RWPE2 (cell line): ENCODE measurements at regions not wholly inside any gene's neighbourhood (a gene's known extent, or its start where the extent isn't known, plus 50 kb on each side); places are given as distances from the start of the nearest gene placed in this dataset.

Experiments used
- ATAC-seq: fragments of 200-7000 bp; cut with Tn5 transposase; 3 replicates; pipeline ENCODE4 v1.9.1; 2021; ENCODE audit warnings: low read depth
- DNase-seq: peaks from one replicate; pipeline ENCODE4 v3.0.0-alpha.2; 2020; ENCODE audit warnings: low spot score
- H3K27ac ChIP-seq: fragments of 450-650 bp; 2 replicates; pipeline ENCODE4 v1.5.1; 2017; ENCODE audit warnings: mild to moderate bottlenecking; ENCODE audit not compliant: poor library complexity, severe bottlenecking
- H3K27me3 ChIP-seq: fragments of 250-450 bp; sonication (Bioruptor Pico); 2 replicates; pipeline ENCODE4 v1.5.1; 2021; ENCODE audit warnings: mild to moderate bottlenecking, moderate library complexity; ENCODE audit not compliant: insufficient read depth, poor library complexity, severe bottlenecking
- H3K36me3 ChIP-seq: fragments of 250-450 bp; sonication (Bioruptor Pico); 2 replicates; pipeline ENCODE4 v1.5.1; 2020; ENCODE audit warnings: low read depth, mild to moderate bottlenecking, moderate library complexity
- H3K4me1 ChIP-seq: fragments of 250-450 bp; sonication (Bioruptor Pico); 2 replicates; pipeline ENCODE4 v1.5.1; 2021; ENCODE audit warnings: mild to moderate bottlenecking, moderate library complexity; ENCODE audit not compliant: insufficient read depth, poor library complexity, severe bottlenecking
- H3K4me3 ChIP-seq: fragments of 250-450 bp; sonication (Bioruptor Pico); 2 replicates; pipeline ENCODE4 v1.5.1; 2021; ENCODE audit warnings: mild to moderate bottlenecking, moderate library complexity; ENCODE audit not compliant: severe bottlenecking
- H3K9me3 ChIP-seq: fragments of 250-450 bp; sonication (Bioruptor Pico); 2 replicates; pipeline ENCODE4 v1.5.1; 2021; ENCODE audit warnings: mild to moderate bottlenecking, moderate library complexity; ENCODE audit not compliant: severe bottlenecking
- TF ChIP-seq, protein P1 (sequence below): fragments of 450-650 bp; IDR thresholded peaks from one replicate; pipeline ENCODE4 v1.5.1; 2017; ENCODE audit warnings: mild to moderate bottlenecking, moderate library complexity; ENCODE audit not compliant: poor library complexity, severe bottlenecking

DNA sequence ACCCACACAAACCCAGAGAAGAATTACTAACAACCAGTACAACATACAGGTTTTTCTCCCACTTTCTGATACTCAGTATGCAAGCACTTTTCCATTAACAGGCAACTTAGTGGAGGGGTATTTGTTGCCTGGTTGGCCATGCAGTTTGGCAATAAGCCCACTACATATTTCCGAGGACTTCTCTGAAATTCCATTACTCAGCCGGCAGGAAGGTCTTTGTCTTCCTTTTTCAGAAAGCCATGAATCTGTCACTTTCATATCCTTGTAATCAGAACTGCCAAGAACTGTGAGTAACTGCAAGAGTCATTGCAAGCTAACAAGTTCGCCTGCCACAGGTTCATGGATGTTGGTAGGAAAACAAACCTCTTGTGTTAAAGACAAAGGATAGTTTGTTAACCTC lies 422.3 kb upstream of the ROBO1 start:
- peak overlapping the region; percentile 68 for H3K27ac ChIP-seq
- ATAC-seq, result peak; percentile 90

DNA sequence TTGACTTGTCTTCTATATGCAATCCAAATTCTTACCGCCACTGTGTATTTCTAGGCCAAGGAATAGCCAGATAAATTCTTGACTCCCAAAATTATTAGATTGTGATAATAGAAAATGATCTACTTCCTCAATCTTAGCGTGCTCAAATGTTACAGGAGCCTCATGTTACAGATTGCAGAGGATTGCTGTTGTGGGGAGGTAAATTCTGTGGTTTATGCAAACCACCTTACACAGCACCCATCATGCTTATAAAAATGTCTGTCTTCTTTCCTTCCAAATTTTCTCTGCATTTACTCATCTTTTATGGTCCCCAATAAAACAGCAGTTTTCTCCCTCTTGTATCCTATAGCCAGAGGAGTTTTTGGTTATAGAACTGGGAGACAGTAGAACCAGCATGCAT lies 420.2 kb upstream of the ROBO1 start:
- no peak for ATAC-seq
- H3K27me3 ChIP-seq, result no peaks in the 10 kb centered on the region
- DNase-seq, result no peak
- peaks cover 28% of the 10 kb centered on the region for H3K4me1 ChIP-seq
- TF ChIP-seq, protein P1, sequence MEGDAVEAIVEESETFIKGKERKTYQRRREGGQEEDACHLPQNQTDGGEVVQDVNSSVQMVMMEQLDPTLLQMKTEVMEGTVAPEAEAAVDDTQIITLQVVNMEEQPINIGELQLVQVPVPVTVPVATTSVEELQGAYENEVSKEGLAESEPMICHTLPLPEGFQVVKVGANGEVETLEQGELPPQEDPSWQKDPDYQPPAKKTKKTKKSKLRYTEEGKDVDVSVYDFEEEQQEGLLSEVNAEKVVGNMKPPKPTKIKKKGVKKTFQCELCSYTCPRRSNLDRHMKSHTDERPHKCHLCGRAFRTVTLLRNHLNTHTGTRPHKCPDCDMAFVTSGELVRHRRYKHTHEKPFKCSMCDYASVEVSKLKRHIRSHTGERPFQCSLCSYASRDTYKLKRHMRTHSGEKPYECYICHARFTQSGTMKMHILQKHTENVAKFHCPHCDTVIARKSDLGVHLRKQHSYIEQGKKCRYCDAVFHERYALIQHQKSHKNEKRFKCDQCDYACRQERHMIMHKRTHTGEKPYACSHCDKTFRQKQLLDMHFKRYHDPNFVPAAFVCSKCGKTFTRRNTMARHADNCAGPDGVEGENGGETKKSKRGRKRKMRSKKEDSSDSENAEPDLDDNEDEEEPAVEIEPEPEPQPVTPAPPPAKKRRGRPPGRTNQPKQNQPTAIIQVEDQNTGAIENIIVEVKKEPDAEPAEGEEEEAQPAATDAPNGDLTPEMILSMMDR, result no peak
- no peak overlapping the region for H3K4me3 ChIP-seq
- no peaks in the 10 kb centered on the region for H3K9me3 ChIP-seq
- no peak overlapping the region for H3K27ac ChIP-seq
- no peaks in the 10 kb centered on the region for H3K36me3 ChIP-seq

More for the DNA sequence above, 422.3 kb upstream of the ROBO1 start:
- Histone ChIP-seq H3K27me3 (no peaks in the 10 kb centered on the region), H3K4me1 (peaks cover 35% of the 10 kb centered on the region), H3K4me3 (no peak overlapping the region), H3K36me3 (no peaks in the 10 kb centered on the region), H3K9me3 (no peaks in the 10 kb centered on the region)
- peak; percentile 61 for DNase-seq
- TF ChIP-seq, protein P1, result no peak

GRCh38 chr3:80159990-80160506 lies 392.2 kb upstream of the ROBO1 start:
- no peak for ATAC-seq
- Histone ChIP-seq H3K27me3 (no peaks in the 10 kb centered on the region), H3K4me3 (no peak overlapping the region), H3K4me1 (no peaks in the 10 kb centered on the region), H3K36me3 (no peaks in the 10 kb centered on the region), H3K9me3 (no peaks in the 10 kb centered on the region), H3K27ac (no peak overlapping the region)
- TF ChIP-seq, protein P1, result no peak
- no peak for DNase-seq

GRCh38 chr3:80158332-80158731 lies 390.5 kb upstream of the ROBO1 start:
- Histone ChIP-seq H3K27ac (no peak overlapping the region), H3K4me3 (no peak overlapping the region)
- no peak for ATAC-seq

DNA sequence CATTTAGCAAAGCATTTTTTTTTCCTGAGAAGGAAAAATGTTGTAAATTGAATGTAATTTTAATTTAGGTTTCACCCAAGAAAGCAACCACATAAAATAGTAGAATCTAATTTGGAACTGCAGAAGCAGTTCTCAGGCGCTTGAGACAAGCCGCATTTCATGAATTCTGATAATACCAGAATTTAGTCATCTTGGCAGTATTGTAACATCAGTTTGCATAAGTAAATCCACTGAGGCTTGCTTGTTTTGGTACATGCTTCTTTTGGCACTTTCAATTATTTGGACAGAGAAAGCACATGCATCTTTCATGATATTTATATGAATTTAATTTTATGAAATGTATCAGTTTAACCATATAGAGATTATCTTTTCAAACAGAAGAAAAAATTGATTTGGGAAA lies 389.7 kb upstream of the ROBO1 start:
- TF ChIP-seq, protein P1, result no peak
- no peaks in the 10 kb centered on the region for H3K27me3 ChIP-seq
- no peaks in the 10 kb centered on the region for H3K9me3 ChIP-seq
- DNase-seq (no peak), ATAC-seq (no peak)
- no peaks in the 10 kb centered on the region for H3K36me3 ChIP-seq
- no peak overlapping the region for H3K4me3 ChIP-seq
- H3K4me1 ChIP-seq, result no peaks in the 10 kb centered on the region
- no peak overlapping the region for H3K27ac ChIP-seq

More at GRCh38 chr3:80158332-80158731, 390.5 kb upstream of the ROBO1 start:
- no peak for DNase-seq
- Histone ChIP-seq H3K9me3 (no peaks in the 10 kb centered on the region), H3K27me3 (no peaks in the 10 kb centered on the region), H3K4me1 (no peaks in the 10 kb centered on the region), H3K36me3 (no peaks in the 10 kb centered on the region)
- TF ChIP-seq, protein P1, result no peak
